H1 (cell line): ENCODE measurements at regions not wholly inside any gene's neighbourhood (a gene's known extent, or its start where the extent isn't known, plus 50 kb on each side); places are given as distances from the start of the nearest gene placed in this dataset.

ENCODE experiments used
- BACH1 ChIP-seq: IDR thresholded peaks from 2 replicates; pipeline ENCODE4 v1.6.1; 2012; ENCODE audit warnings: low read length, improper control_type of control experiment
- CEBPB ChIP-seq: IDR thresholded peaks from 2 replicates; pipeline ENCODE4 v1.6.1; 2012; ENCODE audit warnings: low read depth, low read length
- CHD2 ChIP-seq: IDR thresholded peaks from 2 replicates; pipeline ENCODE4 v1.6.1; 2012; ENCODE audit warnings: low read length, improper control_type of control experiment
- CTCF ChIP-seq, 3 experiments: IDR thresholded peaks; 1 replicate in 2 of 3; 2 replicates in 1 of 3; pipeline versions ENCODE4 v1.5.1 to v1.6.1; 2011; ENCODE audit warnings: low read length in 3 of 3, mild to moderate bottlenecking in 3 of 3, inconsistent platforms in 2 of 3, low read depth in 1 of 3, moderate library complexity in 1 of 3; ENCODE audit not compliant: insufficient read depth in 1 of 3; ENCODE audit errors: control extremely low read depth in 1 of 3
- EP300 ChIP-seq, 2 experiments: IDR thresholded peaks; 1 replicate in 1 of 2; 2 replicates in 1 of 2; pipeline ENCODE4 v1.6.1; 2011 to 2012; ENCODE audit warnings: low read depth in 2 of 2, low read length in 2 of 2, mild to moderate bottlenecking in 2 of 2, borderline replicate concordance in 1 of 2, inconsistent platforms in 1 of 2, moderate library complexity in 1 of 2
- EZH2 ChIP-seq: fragments of 200-600 bp; sonication (generic); IDR thresholded peaks from 2 replicates; pipeline ENCODE4 v1.7.1; 2012; ENCODE audit warnings: low read depth, mild to moderate bottlenecking, moderate library complexity, low read length, inconsistent platforms; ENCODE audit not compliant: severe bottlenecking
- MAX ChIP-seq: IDR thresholded peaks from 2 replicates; pipeline ENCODE4 v1.6.1; 2012; ENCODE audit warnings: inconsistent platforms
- POLR2AphosphoS5 ChIP-seq: IDR thresholded peaks from 2 replicates; pipeline ENCODE4 v1.6.1; 2011; ENCODE audit warnings: low read depth, low read length
- TAF1 ChIP-seq: IDR thresholded peaks from 2 replicates; pipeline ENCODE4 v1.6.1; 2011; ENCODE audit warnings: mild to moderate bottlenecking, low read depth, low read length
- TEAD4 ChIP-seq: IDR thresholded peaks from 2 replicates; pipeline ENCODE4 v1.6.1; 2012; ENCODE audit warnings: low read depth, low read length, inconsistent platforms, mixed read lengths
- YY1 ChIP-seq: IDR thresholded peaks from 2 replicates; pipeline ENCODE4 v1.6.1; 2011; ENCODE audit warnings: low read depth, mild to moderate bottlenecking, low read length
- TF ChIP-seq, protein P1 (sequence below): IDR thresholded peaks from 2 replicates; pipeline ENCODE4 v1.6.1; 2011; ENCODE audit warnings: low read length, improper control_type of control experiment

DNA sequence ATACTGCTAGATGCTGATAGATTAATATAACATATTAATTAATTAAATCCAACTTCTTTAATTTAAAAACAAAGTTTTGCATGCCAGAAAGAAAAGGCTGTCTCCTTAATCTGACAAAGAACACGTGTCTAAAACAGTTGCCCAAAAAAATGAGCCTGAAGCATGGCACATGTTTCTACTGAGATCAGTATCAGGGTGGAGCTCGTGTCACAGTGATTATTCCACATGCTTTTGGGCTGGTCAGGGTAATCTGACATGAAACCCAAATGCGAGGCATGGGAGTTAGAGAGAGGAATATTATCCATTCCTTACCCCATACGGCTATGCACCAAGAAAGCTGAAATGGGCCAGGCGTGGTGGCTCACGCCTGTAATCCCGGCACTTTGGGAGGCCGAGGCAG is 79.4 kb upstream of the ADRA2C start:
- TF ChIP-seq CEBPB: no peak
- no peak for TF ChIP-seq CTCF (IDR thresholded peaks at IDR 0.05; ENCODE audit: control extremely low read depth in 1 of 3, insufficient read depth in 1 of 3, low read depth in 1 of 3, low read length in 3 of 3)
- no peak for TF ChIP-seq YY1
- TF ChIP-seq MAX: no peak
- TF ChIP-seq, protein P1, sequence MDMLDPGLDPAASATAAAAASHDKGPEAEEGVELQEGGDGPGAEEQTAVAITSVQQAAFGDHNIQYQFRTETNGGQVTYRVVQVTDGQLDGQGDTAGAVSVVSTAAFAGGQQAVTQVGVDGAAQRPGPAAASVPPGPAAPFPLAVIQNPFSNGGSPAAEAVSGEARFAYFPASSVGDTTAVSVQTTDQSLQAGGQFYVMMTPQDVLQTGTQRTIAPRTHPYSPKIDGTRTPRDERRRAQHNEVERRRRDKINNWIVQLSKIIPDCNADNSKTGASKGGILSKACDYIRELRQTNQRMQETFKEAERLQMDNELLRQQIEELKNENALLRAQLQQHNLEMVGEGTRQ: no peak
- no peak for TF ChIP-seq BACH1
- TF ChIP-seq TEAD4: no peak
- TF ChIP-seq TAF1: no peak
- no peak for TF ChIP-seq POLR2AphosphoS5
- no peak for TF ChIP-seq EP300 (IDR thresholded peaks at IDR 0.05; ENCODE audit: borderline replicate concordance in 1 of 2, low read depth in 2 of 2, low read length in 2 of 2)
- TF ChIP-seq EZH2: no peak
- no peak for TF ChIP-seq CHD2
